ENCODE measurements at regions not wholly inside any gene's neighbourhood (a gene's known extent, or its start where the extent isn't known, plus 50 kb on each side); places are given as distances from the start of the nearest gene placed in this dataset.

DNA sequence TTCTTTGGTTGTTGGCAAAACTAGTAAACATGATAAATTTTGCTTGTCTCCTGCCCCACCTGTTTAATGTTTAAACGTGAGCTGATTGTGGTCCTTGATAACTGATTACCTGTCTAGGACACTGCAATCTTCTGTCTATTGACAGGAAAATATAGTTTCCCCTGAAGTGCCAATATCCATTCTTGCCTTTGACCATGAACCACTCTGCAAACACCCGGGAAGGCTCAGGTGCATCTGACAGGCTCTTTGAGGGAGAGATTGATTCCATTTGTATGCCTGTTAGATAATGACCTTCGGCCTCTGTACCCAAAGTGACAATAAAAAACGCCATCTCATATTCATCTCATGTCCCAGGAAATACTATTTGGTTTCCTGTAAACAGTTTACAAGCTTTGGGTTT, 453.0 kb downstream of the CENPC start:
- no peaks in the 10 kb centered on the region for H3K9me3 ChIP-seq
- H3K27ac ChIP-seq: no peak overlapping the region
- H3K4me1 ChIP-seq: no peaks in the 10 kb centered on the region
- DNase-seq: no peak
- no peaks in the 10 kb centered on the region for H3K27me3 ChIP-seq
- intact Hi-C loops (cut with DNase I; ENCODE audit: low total_unique reads): no loop called here
- H3K4me3 ChIP-seq: no peak overlapping the region
- no peak for TF ChIP-seq POLR2A (IDR thresholded peaks at IDR 0.05)
- TF ChIP-seq, protein P1, sequence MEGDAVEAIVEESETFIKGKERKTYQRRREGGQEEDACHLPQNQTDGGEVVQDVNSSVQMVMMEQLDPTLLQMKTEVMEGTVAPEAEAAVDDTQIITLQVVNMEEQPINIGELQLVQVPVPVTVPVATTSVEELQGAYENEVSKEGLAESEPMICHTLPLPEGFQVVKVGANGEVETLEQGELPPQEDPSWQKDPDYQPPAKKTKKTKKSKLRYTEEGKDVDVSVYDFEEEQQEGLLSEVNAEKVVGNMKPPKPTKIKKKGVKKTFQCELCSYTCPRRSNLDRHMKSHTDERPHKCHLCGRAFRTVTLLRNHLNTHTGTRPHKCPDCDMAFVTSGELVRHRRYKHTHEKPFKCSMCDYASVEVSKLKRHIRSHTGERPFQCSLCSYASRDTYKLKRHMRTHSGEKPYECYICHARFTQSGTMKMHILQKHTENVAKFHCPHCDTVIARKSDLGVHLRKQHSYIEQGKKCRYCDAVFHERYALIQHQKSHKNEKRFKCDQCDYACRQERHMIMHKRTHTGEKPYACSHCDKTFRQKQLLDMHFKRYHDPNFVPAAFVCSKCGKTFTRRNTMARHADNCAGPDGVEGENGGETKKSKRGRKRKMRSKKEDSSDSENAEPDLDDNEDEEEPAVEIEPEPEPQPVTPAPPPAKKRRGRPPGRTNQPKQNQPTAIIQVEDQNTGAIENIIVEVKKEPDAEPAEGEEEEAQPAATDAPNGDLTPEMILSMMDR (IDR thresholded peaks at IDR 0.05): no peak
- H3K36me3 ChIP-seq: no peaks in the 10 kb centered on the region

DNA sequence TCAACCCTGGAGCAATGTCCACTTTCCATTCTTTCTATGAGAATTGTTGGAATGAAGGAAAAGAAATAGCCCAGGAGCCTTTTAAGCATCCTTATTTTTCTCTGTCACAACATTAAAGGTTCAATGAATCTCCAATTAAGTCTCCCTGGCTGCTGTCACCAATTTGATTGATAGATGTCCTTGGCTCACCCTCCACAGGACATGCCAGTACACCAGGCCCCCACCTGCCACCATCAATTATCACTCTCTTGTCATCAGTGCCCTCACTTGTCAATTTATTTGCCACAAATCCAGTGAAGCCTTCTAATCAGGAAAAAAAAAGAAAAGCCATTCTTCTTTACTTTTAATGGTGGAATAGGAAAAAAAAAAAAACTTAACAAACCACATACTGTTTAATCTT, 453.6 kb downstream of the CENPC start:
- TF ChIP-seq POLR2A (IDR thresholded peaks at IDR 0.05): no peak
- TF ChIP-seq, protein P1 (IDR thresholded peaks at IDR 0.05): no peak
- no peaks in the 10 kb centered on the region for H3K4me1 ChIP-seq
- H3K4me3 ChIP-seq: no peak overlapping the region
- intact Hi-C loops (cut with DNase I; ENCODE audit: low total_unique reads): no loop called here
- H3K36me3 ChIP-seq: no peaks in the 10 kb centered on the region
- no peaks in the 10 kb centered on the region for H3K9me3 ChIP-seq
- no peak for DNase-seq
- H3K27me3 ChIP-seq: no peaks in the 10 kb centered on the region
- no peak overlapping the region for H3K27ac ChIP-seq

DNA sequence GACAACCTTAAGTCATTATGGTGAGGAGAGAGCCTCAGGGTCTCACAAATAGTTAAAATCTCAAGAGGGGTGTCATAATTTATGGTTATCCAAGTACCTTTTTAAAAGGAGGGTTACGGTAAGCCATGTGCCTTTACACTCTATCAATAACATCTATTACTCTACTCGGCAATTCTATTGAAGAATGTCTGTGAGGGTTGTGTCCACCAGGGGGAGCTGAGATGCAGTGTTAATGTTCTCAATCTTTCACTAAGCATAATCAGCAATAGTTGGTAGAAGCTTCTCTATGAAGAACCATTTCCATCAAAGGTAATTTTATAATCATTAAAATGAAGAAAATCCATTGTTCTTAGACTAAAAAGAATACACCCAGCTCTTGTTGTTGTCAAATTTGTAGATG, 457.4 kb downstream of the CENPC start:
- H3K9me3 ChIP-seq: no peaks in the 10 kb centered on the region
- no peaks in the 10 kb centered on the region for H3K27me3 ChIP-seq
- TF ChIP-seq, protein P1 (IDR thresholded peaks at IDR 0.05): no peak
- TF ChIP-seq POLR2A (IDR thresholded peaks at IDR 0.05): no peak
- no peak overlapping the region for H3K27ac ChIP-seq
- no peaks in the 10 kb centered on the region for H3K4me1 ChIP-seq
- no peak for DNase-seq
- intact Hi-C loops (cut with DNase I; ENCODE audit: low total_unique reads): no loop called here
- no peak overlapping the region for H3K4me3 ChIP-seq
- no peaks in the 10 kb centered on the region for H3K36me3 ChIP-seq

DNA sequence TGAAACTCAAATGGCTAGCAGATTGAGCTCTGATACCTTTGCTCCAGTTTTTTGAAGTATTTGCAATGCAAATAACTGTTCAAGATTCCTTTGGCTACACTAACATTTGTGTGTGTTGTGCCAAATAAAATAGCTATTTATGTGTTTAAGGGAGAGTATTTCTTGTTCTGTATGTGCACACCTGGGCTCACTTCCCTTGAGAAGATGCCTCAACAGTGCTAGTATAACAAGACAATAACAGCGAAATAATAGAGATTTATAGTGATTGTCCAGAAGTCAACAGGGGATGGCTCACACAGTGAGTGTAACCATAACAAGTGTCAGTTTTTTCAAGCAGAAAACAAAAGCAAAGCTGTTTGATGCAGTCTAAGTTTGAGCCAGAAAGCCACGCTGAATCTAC, 460.5 kb downstream of the CENPC start:
- H3K4me3 ChIP-seq: no peak overlapping the region
- H3K27me3 ChIP-seq: no peaks in the 10 kb centered on the region
- intact Hi-C loops (cut with DNase I; ENCODE audit: low total_unique reads): no loop called here
- H3K36me3 ChIP-seq: no peaks in the 10 kb centered on the region
- H3K9me3 ChIP-seq: no peaks in the 10 kb centered on the region
- TF ChIP-seq, protein P1 (IDR thresholded peaks at IDR 0.05): no peak
- no peak for TF ChIP-seq POLR2A (IDR thresholded peaks at IDR 0.05)
- no peak for DNase-seq
- no peak overlapping the region for H3K27ac ChIP-seq
- no peaks in the 10 kb centered on the region for H3K4me1 ChIP-seq

DNA sequence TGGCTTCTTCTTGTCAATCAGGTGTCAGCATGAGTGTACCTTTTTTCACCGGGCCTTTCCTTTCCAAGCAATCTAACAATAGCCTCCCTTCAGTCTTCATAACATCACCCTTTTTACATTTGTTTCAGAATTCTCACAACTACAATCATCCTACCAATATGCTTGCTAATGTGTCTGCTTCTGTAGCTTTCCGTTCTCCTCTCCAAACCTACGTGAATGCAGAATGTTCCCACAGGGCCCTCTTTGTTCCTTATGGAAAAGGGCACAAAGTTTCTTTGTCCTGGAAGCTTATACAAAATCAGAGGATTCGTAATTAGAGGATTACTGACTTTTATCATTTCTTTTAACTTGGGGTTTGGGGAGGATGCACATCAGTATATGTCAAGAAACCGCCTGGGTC, 461.8 kb downstream of the CENPC start:
- no peak overlapping the region for H3K4me3 ChIP-seq
- intact Hi-C loops (cut with DNase I; ENCODE audit: low total_unique reads): no loop called here
- H3K36me3 ChIP-seq: no peaks in the 10 kb centered on the region
- TF ChIP-seq, protein P1 (IDR thresholded peaks at IDR 0.05): no peak
- no peak for TF ChIP-seq POLR2A (IDR thresholded peaks at IDR 0.05)
- H3K27ac ChIP-seq: no peak overlapping the region
- no peak for DNase-seq
- no peaks in the 10 kb centered on the region for H3K27me3 ChIP-seq
- no peaks in the 10 kb centered on the region for H3K9me3 ChIP-seq
- no peaks in the 10 kb centered on the region for H3K4me1 ChIP-seq

All from uterus (tissue), 3 donors.